GM21447 (cell line): ENCODE measurements at regions not wholly inside any gene's neighbourhood (a gene's known extent, or its start where the extent isn't known, plus 50 kb on each side); places are given as distances from the start of the nearest gene placed in this dataset.

Experiments used
- ATAC-seq: cut with Tn5 transposase; IDR thresholded peaks from one replicate; pipeline ENCODE4 v1.9.1; 2021; ENCODE audit not compliant: unreplicated experiment

DNA sequence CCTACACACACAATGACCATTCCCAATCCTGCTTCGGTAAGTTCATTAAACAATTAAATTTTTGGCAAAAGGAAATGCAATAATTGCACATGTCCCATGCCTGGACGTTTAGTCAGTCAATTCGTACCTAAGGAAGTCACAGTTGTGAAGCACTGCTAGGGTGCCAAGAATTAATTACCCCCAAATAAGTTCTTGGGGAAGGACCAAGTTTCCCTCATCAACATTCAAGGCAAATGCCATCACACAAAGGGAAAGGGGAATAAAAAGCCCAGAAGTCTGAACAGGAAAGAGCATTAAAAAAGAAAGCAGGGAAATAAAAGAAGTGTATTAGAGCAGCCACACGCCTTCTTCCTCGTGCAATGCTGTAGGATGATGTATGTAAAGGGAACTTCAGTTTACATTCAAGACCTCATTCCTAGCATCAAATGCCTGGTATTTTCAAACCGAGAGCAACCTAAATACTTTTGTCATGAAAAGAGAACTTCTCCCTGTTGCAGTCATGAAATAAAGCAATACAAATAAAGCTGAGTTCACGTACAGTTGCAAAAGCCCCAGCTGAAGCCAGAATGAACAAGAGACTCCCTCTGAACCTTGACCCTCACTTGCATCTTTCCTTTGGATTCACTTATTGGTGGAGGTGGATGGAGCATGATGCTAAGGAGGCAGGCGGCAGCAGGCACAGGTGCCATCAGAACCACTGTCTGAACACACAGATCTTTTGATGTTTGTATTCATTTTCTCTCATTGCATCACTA, 124.0 kb upstream of the PPARGC1A start:
- no peak for ATAC-seq

GRCh38 chr4:24010994-24011393, 121.1 kb upstream of the PPARGC1A start:
- no peak for ATAC-seq

DNA sequence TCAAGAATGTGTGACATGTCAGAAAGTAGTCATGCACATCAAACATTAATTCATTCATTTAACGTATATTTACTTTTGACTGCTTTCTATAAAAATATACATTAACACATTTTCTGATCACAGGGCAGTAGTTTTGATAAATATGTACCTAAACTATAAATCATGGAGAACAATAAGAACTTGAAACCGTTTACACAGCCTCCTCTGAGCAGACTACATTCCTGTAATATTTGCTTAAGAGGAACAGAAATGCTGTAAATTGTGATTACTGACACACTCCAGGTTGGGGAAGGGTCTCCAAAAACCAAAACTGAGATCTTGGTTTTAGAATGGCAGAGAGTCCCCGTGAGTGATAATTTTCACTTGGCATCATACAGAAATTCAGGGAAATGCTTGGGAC, 120.7 kb upstream of the PPARGC1A start:
- ATAC-seq = no peak

- ATAC-seq = no peak
Measured at GRCh38 chr4:24007860-24008261, 118.0 kb upstream of the PPARGC1A start.

- no peak for ATAC-seq
Measured at GRCh38 chr4:24006269-24006668, 116.4 kb upstream of the PPARGC1A start.

DNA sequence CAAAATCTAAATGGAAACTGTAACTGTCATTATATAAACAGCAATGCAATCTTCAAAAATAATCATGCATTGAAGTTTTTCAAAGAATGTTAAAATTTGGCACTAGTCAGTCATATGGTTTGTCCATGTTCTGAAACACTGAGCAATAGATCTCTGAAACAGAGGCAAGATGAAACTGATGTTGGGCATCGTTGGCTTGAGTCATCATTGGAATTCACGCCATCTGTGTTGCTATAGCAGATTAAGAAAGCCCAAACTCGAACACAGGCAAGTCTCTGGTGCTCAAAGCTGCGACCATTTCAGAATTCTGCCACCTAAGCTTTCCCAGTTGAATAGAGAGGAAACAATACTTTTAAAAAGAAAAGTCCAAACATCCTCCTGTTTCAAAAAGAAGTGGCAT, 114.1 kb upstream of the PPARGC1A start:
- ATAC-seq = no peak

DNA sequence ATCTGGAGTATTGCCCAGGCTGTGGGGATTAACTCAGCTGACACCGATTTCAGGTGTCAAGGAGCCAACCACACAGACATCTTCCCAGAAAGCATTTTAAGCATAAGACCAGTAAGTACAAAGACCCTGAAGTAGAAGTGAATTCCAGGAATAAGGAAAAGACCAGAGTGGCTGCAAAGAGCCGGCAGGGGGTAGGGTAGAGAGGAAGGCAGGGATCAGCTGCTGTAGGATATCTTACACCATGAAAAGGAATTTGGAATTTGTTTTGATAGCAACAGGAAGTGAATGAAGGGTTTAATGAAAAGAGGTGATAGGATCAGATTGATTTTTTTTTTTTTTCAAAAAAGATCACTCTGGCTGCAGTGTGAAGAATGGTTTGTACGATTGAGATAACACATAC, 113.6 kb upstream of the PPARGC1A start:
- no peak for ATAC-seq

DNA sequence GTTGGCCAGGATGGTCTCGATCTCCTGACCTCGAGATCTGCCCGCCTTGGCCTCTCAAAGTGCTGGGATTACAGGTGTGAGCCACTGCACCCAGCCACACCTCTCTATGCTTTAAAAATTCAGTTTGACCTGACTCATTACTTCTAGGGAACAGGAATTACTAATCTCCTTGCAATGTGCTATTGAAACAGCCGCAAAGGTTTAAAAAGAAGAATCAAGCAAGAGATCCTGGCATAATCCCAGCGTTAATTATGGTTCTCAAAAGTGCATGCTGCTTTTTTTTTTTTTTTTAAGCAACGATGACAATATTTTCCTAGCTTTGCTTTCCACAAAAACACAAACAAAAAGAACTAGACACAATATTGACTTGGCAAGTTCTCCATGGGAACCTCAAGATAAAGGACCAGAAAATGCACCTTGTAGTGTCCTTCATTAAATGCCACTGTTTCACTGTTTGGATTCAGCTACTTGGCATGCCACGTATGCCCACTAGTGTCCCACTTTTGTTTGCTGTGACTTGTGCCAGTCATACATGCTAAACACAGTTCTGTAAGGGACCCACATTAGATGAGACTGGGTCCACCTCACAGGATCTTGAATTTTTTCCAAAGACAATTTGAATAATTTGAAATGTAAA, 112.6 kb upstream of the PPARGC1A start:
- ATAC-seq = no peak

GRCh38 chr4:24001486-24002329, 111.9 kb upstream of the PPARGC1A start:
- ATAC-seq = no peak

GRCh38 chr4:24000470-24000831, 110.6 kb upstream of the PPARGC1A start:
- no peak for ATAC-seq

GRCh38 chr4:23999714-24000469, 110.0 kb upstream of the PPARGC1A start:
- no peak for ATAC-seq

DNA sequence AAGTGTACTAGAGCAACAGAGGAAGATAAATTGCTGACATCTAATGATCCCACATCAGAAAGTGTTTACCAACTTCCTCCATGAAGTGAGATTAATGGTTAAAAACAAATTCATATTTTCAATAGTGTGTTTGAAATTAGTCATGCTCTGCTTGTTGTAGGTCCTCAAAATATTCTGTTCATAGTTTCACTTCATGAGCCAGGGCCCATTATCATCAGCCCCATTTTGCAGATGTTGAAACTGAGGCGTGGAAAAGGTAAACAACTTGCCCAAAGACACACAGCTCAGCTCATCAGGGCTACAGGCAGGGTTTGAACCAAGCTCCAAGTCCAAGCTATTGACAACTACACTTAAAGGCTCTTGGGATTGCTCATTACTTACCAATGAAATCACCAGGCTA, 103.5 kb upstream of the PPARGC1A start:
- ATAC-seq = no peak

DNA sequence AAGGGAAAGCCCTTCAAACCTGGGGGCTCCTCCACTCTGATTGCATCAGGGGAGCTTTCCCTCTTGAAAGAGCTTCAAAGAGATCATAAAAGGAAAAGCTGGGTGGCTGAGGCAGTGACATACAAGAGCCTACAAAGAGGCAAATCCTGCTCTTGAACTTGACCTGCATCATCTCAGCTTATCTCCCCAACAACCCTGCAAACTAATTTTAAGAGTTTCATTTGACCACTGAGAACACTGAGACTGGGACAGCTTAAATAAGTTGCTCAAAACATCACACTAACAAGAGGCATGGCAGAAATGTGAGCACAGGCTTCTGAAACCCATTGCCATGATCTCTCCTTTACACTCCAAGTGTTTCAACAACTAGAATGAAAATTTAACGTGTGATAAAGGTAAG, 101.6 kb upstream of the PPARGC1A start:
- ATAC-seq = no peak

DNA sequence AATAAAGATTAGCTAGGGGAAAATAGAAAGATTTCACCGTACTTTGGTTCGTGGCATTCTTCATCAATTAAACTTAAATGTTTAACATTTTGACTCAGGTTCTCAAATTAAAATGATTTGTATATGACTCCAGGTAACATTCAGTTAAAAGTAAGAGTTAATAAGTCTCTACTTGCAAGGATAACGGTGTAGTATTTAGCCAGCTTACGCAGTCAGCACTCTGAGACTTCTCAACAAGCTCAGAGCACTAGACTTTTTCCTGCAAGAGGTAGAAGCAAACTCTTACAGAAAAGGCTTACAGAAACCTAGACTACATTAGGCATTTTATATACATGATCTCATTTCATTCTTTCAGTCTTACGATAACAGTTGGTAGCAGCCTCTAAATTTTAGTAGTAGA, 96.4 kb upstream of the PPARGC1A start:
- ATAC-seq = no peak

GRCh38 chr4:23981328-23981727, 91.5 kb upstream of the PPARGC1A start:
- no peak for ATAC-seq

- ATAC-seq = no peak
Measured at GRCh38 chr4:23979534-23979933, 89.7 kb upstream of the PPARGC1A start.

- no peak for ATAC-seq
Measured at GRCh38 chr4:23978002-23978401, 88.2 kb upstream of the PPARGC1A start.

DNA sequence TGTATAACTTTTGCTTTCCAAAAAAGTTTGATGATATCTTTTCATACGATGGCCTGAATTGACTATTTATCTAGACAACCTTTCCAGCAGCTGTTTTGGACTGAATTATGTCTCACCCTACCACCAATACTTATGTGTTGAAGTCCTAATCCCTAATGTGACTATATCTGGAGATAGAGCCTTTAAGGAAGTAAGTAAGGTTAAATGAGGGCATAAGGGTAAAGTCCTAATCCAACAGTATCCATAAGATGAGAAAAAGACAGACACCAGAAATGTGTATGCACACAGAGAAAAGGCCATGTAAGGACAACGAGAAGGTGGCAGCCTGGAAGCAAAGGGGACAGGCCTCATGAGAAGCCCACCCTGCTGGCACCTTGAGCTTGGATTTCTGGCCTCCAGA, 86.6 kb upstream of the PPARGC1A start:
- no peak for ATAC-seq

- no peak for ATAC-seq
Measured at GRCh38 chr4:23973308-23973855, 83.5 kb upstream of the PPARGC1A start.

- no peak for ATAC-seq
Measured at GRCh38 chr4:23972805-23973204, 83.0 kb upstream of the PPARGC1A start.

DNA sequence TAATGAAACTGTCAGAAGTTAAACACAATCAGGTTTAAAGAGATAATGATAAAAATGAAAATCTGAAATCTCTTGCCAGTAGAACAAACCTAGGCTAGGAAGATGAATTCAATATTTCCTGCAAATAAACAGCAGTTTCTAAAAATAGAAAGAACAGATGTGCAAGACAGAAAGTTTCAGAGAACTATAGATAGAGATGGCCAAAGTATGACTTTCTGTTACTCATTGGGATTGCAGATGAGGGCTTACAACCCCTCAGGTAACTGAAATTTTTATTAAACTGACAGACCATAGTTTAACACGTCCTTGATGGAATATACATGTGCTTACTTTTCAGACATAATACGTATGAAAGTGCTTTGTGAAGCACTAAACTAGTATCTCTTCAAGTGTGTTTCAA, 82.3 kb upstream of the PPARGC1A start:
- no peak for ATAC-seq
